ENCODE measurements at regions not wholly inside any gene's neighbourhood (a gene's known extent, or its start where the extent isn't known, plus 50 kb on each side); places are given as distances from the start of the nearest gene placed in this dataset.

GRCh38 chr20:6482486-6482885, 285.0 kb upstream of the BMP2 start:
- Histone ChIP-seq H2BK120ac (replicated peaks; ENCODE audit: low read depth, low read length) (no peak overlapping the region), H3K18ac (ENCODE audit: extremely low read depth, low read length) (no peak overlapping the region), H3K23me2 (ENCODE audit: low read depth, low read length) (no peaks in the 10 kb centered on the region), H2BK15ac (ENCODE audit: low read length) (no peak overlapping the region), H3K4me2 (ENCODE audit: insufficient read depth in 1 of 2, low read depth in 2 of 2, low read length in 2 of 2) (no peak overlapping the region), H3K36me3 (ENCODE audit: control insufficient read depth in 2 of 4, insufficient read depth in 4 of 4, low read length in 3 of 4) (no peaks in the 10 kb centered on the region; a peak in 1 of 8 replicates), H3K14ac (ENCODE audit: insufficient read length) (no peak overlapping the region), H3K4me1 (replicated peaks in 1 of 4; ENCODE audit: control insufficient read depth in 3 of 4, insufficient read depth in 4 of 4, low read length in 3 of 4) (no peaks in the 10 kb centered on the region), H2BK20ac (ENCODE audit: low read length) (no peak overlapping the region), H3K56ac (replicated peaks; ENCODE audit: insufficient read length, low read depth, low read length) (no peak overlapping the region), H3K9ac (replicated peaks in 1 of 4; ENCODE audit: extremely low read depth in 1 of 4, low read depth in 3 of 4, low read length in 3 of 4) (no peak overlapping the region), H3K27me3 (replicated peaks in 1 of 4; ENCODE audit: control insufficient read depth in 3 of 4, extremely low read depth in 1 of 4, insufficient read depth in 3 of 4, low read length in 3 of 4) (no peaks in the 10 kb centered on the region), H3K9me3 (ENCODE audit: insufficient read depth in 2 of 2, low read depth in 1 of 2, low read length in 1 of 2) (peaks cover 2 to 4% of the 10 kb centered on the region in 2 experiments; a peak in 1 of 4 replicates), H2AFZ (ENCODE audit: low read length) (no peak overlapping the region), H3K79me1 (ENCODE audit: low read depth, low read length) (no peaks in the 10 kb centered on the region), H4K8ac (ENCODE audit: extremely low read depth, insufficient read depth, low read length) (no peak overlapping the region), H2BK5ac (ENCODE audit: low read depth, low read length) (no peak overlapping the region), H3K4me3 (ENCODE audit: extremely low read depth in 1 of 4, insufficient read depth in 2 of 4, low read depth in 3 of 4, low read length in 4 of 4) (no peak overlapping the region), H3K23ac (ENCODE audit: insufficient read length) (no peak overlapping the region), H2BK12ac (ENCODE audit: low read depth, low read length) (no peak overlapping the region), H4K20me1 (replicated peaks in 1 of 2; ENCODE audit: control insufficient read depth in 1 of 2, insufficient read depth in 2 of 2, low read length in 2 of 2) (no peaks in the 10 kb centered on the region), H3K4ac (replicated peaks; ENCODE audit: insufficient read length, low read depth, low read length) (no peak overlapping the region), H3K79me2 (ENCODE audit: control insufficient read depth in 1 of 2, insufficient read depth in 2 of 2, low read length in 2 of 2) (no peaks in the 10 kb centered on the region), H3K27ac (ENCODE audit: low read depth, low read length) (no peak overlapping the region), H4K91ac (replicated peaks; ENCODE audit: insufficient read length, low read length) (no peak overlapping the region), H2AK5ac (ENCODE audit: low read depth, low read length) (no peak overlapping the region), H4K5ac (ENCODE audit: insufficient read length, low read depth, low read length) (no peak overlapping the region)
- ChIA-PET CTCF (ENCODE audit: partially characterized antibody) (interaction anchor here (0.6 to 1.2 kb wide), 2 partner anchors 9 to 174 kb away, joined by 3 read pairs; no protein-coding TSS in a partner anchor), POLR2A (ENCODE audit: partially characterized antibody) (no interaction called here)
- DNase-seq (ENCODE audit: low read depth in 1 of 2, low spot score in 2 of 2) (no peak), FAIRE-seq (no peak)
- TF ChIP-seq JUND (IDR thresholded peaks at IDR 0.05; ENCODE audit: low read length): no peak
- TF ChIP-seq HDAC2 (IDR thresholded peaks at IDR 0.05; ENCODE audit: borderline replicate concordance in 1 of 2, low read depth in 2 of 2, low read length in 2 of 2): no peak
- no peak for TF ChIP-seq SRF (IDR thresholded peaks at IDR 0.05; ENCODE audit: low read depth, low read length)
- no peak for TF ChIP-seq MAX (IDR thresholded peaks at IDR 0.05)
- TF ChIP-seq RFX5 (IDR thresholded peaks at IDR 0.05; ENCODE audit: borderline replicate concordance, low read depth, low read length): no peak
- no peak for TF ChIP-seq USF2 (IDR thresholded peaks at IDR 0.05; ENCODE audit: low read length)
